ENCODE measurements at regions not wholly inside any gene's neighbourhood (a gene's known extent, or its start where the extent isn't known, plus 50 kb on each side); places are given as distances from the start of the nearest gene placed in this dataset.
A peak's percentile ranks its signal among the peaks of the same experiment; 100 is the strongest.

DNA sequence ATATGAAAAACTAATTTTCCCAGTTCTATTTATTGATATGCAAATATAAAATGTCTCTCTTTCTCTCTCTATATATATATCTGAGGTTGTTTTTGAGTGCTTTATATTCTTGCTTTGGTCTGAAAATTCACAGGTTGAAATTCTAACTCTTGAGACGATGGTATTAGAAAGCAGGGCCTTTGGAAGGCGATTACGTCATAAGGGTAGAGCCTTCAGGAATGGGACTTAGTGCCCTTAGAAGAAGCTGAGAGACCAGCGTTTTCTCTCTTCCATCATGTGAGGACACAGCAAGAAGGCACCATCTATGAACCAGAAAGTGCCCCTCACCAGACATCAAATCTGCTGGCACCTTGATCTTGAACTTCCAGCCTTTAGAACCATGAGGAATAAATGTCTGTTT lies 57.4 kb upstream of the PAXBP1 start:
- H3K4me2 ChIP-seq (ENCODE audit: low read depth, low read length), result no peak overlapping the region
- H3K36me3 ChIP-seq (ENCODE audit: control insufficient read depth, insufficient read depth, low read length), result no peaks in the 10 kb centered on the region
- no peaks in the 10 kb centered on the region for H3K79me1 ChIP-seq (ENCODE audit: low read depth in 1 of 2, low read length in 2 of 2)
- H3K4me3 ChIP-seq (ENCODE audit: insufficient read depth, low read depth, low read length), result no peak overlapping the region
- H2AK5ac ChIP-seq (ENCODE audit: low read depth, low read length), result no peak overlapping the region
- H3K27ac ChIP-seq (ENCODE audit: insufficient read depth, low read length), result no peak overlapping the region
- no peak overlapping the region for H2AFZ ChIP-seq (replicated peaks; ENCODE audit: low read length, poor library complexity)
- no peaks in the 10 kb centered on the region for H3K9me3 ChIP-seq (ENCODE audit: control insufficient read depth, insufficient read depth, low read length)
- H4K8ac ChIP-seq (ENCODE audit: low read depth in 2 of 2, low read length in 2 of 2), result no peak overlapping the region
- dilution Hi-C loops (cut with HindIII; ENCODE audit: low sequenced_read_pairs, unreplicated experiment) (no loop called here), in situ Hi-C loops (cut with MboI; ENCODE audit: low sequenced_read_pairs) (loop anchor here (10.0 to 25.0 kb wide), 2 partner anchors 174 to 608 kb away; no protein-coding TSS in a partner anchor), intact Hi-C loops (cut with micrococcal nuclease) (no loop called here)
- no peak overlapping the region for H3K56ac ChIP-seq (ENCODE audit: extremely low read depth, insufficient read depth, low read length)
- H3K23ac ChIP-seq (ENCODE audit: low read depth, low read length), result no peak overlapping the region
- DNase-seq, result no peak
- H4K5ac ChIP-seq (ENCODE audit: low read depth, low read length), result no peak overlapping the region
- H4K91ac ChIP-seq (ENCODE audit: insufficient read depth, low read depth, low read length), result no peak overlapping the region
- no peak overlapping the region for H3K14ac ChIP-seq (replicated peaks; ENCODE audit: low read depth, low read length)
- H2BK120ac ChIP-seq (ENCODE audit: low read depth, low read length), result no peak overlapping the region
- POLR2A ChIA-PET (ENCODE audit: unreplicated experiment), result no interaction called here
- TF ChIP-seq BHLHE40 (IDR thresholded peaks at IDR 0.05; ENCODE audit: low read depth, low read length) (no peak), MAFK (IDR thresholded peaks at IDR 0.05; ENCODE audit: low read depth, low read length) (no peak), CHD1 (IDR thresholded peaks at IDR 0.05; ENCODE audit: low read depth, low read length) (no peak), CEBPB (IDR thresholded peaks at IDR 0.05; ENCODE audit: low read depth, low read length) (0 out of 2 replicates have a peak, but pooled peaks have one; percentile 29)
- TF ChIP-seq, protein P1, sequence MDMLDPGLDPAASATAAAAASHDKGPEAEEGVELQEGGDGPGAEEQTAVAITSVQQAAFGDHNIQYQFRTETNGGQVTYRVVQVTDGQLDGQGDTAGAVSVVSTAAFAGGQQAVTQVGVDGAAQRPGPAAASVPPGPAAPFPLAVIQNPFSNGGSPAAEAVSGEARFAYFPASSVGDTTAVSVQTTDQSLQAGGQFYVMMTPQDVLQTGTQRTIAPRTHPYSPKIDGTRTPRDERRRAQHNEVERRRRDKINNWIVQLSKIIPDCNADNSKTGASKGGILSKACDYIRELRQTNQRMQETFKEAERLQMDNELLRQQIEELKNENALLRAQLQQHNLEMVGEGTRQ (IDR thresholded peaks at IDR 0.05; ENCODE audit: low read depth, low read length), result no peak
- H2AK9ac ChIP-seq (replicated peaks; ENCODE audit: low read depth, low read length, poor library complexity), result no peak overlapping the region
- H3K18ac ChIP-seq (ENCODE audit: low read depth, low read length), result no peak overlapping the region
- CTCF ChIA-PET, result no interaction called here
- H2BK20ac ChIP-seq (ENCODE audit: low read depth, low read length), result no peak overlapping the region
- H4K20me1 ChIP-seq (ENCODE audit: insufficient read depth, low read length), result no peaks in the 10 kb centered on the region
- no peaks in the 10 kb centered on the region for H3K9me1 ChIP-seq (ENCODE audit: insufficient read depth, low read length)
- no peak overlapping the region for H2BK5ac ChIP-seq (ENCODE audit: low read depth, low read length, poor library complexity, severe bottlenecking)
- no peak overlapping the region for H2BK15ac ChIP-seq (ENCODE audit: low read depth, low read length)
- no CpG with 5 or more reads among the region's 4 CpGs for WGBS, 2 experiments (ENCODE audit: extremely low coverage in 2 of 2, insufficient read length in 1 of 2)
- peaks cover 9% of the 10 kb centered on the region for H3K27me3 ChIP-seq (ENCODE audit: control insufficient read depth, insufficient read depth, low read length)
- H3K9ac ChIP-seq (ENCODE audit: low read depth, low read length), result no peak overlapping the region
- H3K4me1 ChIP-seq (ENCODE audit: control insufficient read depth, insufficient read depth, low read length), result no peaks in the 10 kb centered on the region
- no TSS peak for BruUV-seq (replicated peaks)
- no peak overlapping the region for H3K4ac ChIP-seq (ENCODE audit: low read depth, low read length)
- no peak for ATAC-seq (ENCODE audit: low read depth)

Measured in IMR-90 (cell line).